ENCODE measurements at regions not wholly inside any gene's neighbourhood (a gene's known extent, or its start where the extent isn't known, plus 50 kb on each side); places are given as distances from the start of the nearest gene placed in this dataset.

- Histone ChIP-seq H4K20me1 (replicated peaks; ENCODE audit: control insufficient read depth, insufficient read depth, low read length) (no peaks in the 10 kb centered on the region), H3K9me3 (replicated peaks; ENCODE audit: control insufficient read depth, insufficient read depth, low read depth, low read length) (no peaks in the 10 kb centered on the region), H3K4me1 (replicated peaks in 1 of 2; ENCODE audit: control insufficient read depth in 2 of 2, insufficient read depth in 2 of 2, low read length in 2 of 2) (no peaks in the 10 kb centered on the region), H3K36me3 (ENCODE audit: control insufficient read depth, insufficient read depth, low read length) (no peaks in the 10 kb centered on the region), H3K27ac (ENCODE audit: extremely low read depth, low read depth, low read length) (no peak overlapping the region), H2AFZ (ENCODE audit: low read depth, low read length) (no peak overlapping the region), H3K4me3 (no peak overlapping the region), H3K4me2 (ENCODE audit: insufficient read depth, low read length) (no peak overlapping the region), H3K9ac (ENCODE audit: insufficient read depth in 1 of 2, low read depth in 2 of 2, low read length in 2 of 2) (no peak overlapping the region), H3K27me3 (ENCODE audit: control insufficient read depth in 2 of 2, insufficient read depth in 2 of 2, low read length in 2 of 2) (no peaks in the 10 kb centered on the region), H3K9me1 (ENCODE audit: control insufficient read depth, insufficient read depth, low read length) (no peaks in the 10 kb centered on the region), H3K79me2 (ENCODE audit: control insufficient read depth, insufficient read depth, low read length) (no peaks in the 10 kb centered on the region)
- 2% methylated on average over 7 of the region's 7 CpGs for WGBS (ENCODE audit: insufficient coverage, low coverage, missing lambda C conversion rate)
- FAIRE-seq, result peak; percentile 32
- BruUV-seq (replicated peaks), result no TSS peak
- ChIA-PET CTCF (ENCODE audit: low intra/inter-chr PET ratio) (no interaction called here), POLR2A (no interaction called here)
- in situ Hi-C loops (cut with MboI), result no loop called here
- no peak for ATAC-seq
- intact Hi-C loops (cut with micrococcal nuclease), result no loop called here
- DNase-seq (ENCODE audit: extremely low read depth in 1 of 4, low spot score in 3 of 4), result no peak
- TF ChIP-seq BCOR (IDR thresholded peaks at IDR 0.05) (no peak), TARDBP (IDR thresholded peaks at IDR 0.05) (no peak), ESRRA (IDR thresholded peaks at IDR 0.05; ENCODE audit: borderline replicate concordance, low read depth) (no peak), ATF1 (CRISPR knock-in tag; IDR thresholded peaks at IDR 0.05) (no peak), ATF1 (tag; IDR thresholded peaks at IDR 0.05) (peak; percentile 33; the same call in 1 of the 2 replicates), STAT5B (CRISPR knock-in tag; IDR thresholded peaks at IDR 0.05) (no peak), ZBTB26 (CRISPR knock-in tag; IDR thresholded peaks at IDR 0.05) (0 out of 2 replicates have a peak, but pooled peaks have one; percentile 3), SMC3 (conservative IDR thresholded peaks at IDR 0.05; ENCODE audit: insufficient read depth, low read depth, low read length) (no peak), KDM1A (IDR thresholded peaks at IDR 0.05) (peak; percentile 59 to 72), NCOA4 (IDR thresholded peaks at IDR 0.05; ENCODE audit: partially characterized antibody) (no peak), PHTF2 (CRISPR knock-in tag; IDR thresholded peaks at IDR 0.05) (no peak), PTRF (tag; IDR thresholded peaks at IDR 0.05) (no peak), MAFF (IDR thresholded peaks at IDR 0.05; ENCODE audit: low read length) (no peak), POLR3A (IDR thresholded peaks at IDR 0.05; ENCODE audit: borderline replicate concordance, extremely low read depth, insufficient read depth, insufficient read length) (no peak), ZNF280B (CRISPR knock-in tag; IDR thresholded peaks at IDR 0.05) (no peak), IRF2 (CRISPR knock-in tag; IDR thresholded peaks at IDR 0.05) (no peak), MECOM (CRISPR knock-in tag; IDR thresholded peaks at IDR 0.05) (no peak), HDAC3 (IDR thresholded peaks at IDR 0.05; ENCODE audit: borderline replicate concordance, partially characterized antibody) (no peak), NCOA1 (IDR thresholded peaks at IDR 0.05; ENCODE audit: low read depth) (no peak), CAMTA2 (CRISPR knock-in tag; conservative IDR thresholded peaks at IDR 0.05) (no peak), CTBP1 (IDR thresholded peaks at IDR 0.05; ENCODE audit: borderline replicate concordance) (peak; percentile 60; the same call in 1 of the 2 replicates), EHMT2 (IDR thresholded peaks at IDR 0.05) (0 out of 2 replicates have a peak, but pooled peaks have one; percentile 24), NCOA2 (IDR thresholded peaks at IDR 0.05; ENCODE audit: partially characterized antibody in 2 of 2) (no peak), SRSF1 (IDR thresholded peaks at IDR 0.05; ENCODE audit: low read depth, low read length) (no peak)
These were observed 156.8 kb upstream of the PWP1 start for GRCh38 chr12:107528731-107529365.
